ENCODE measurements at regions not wholly inside any gene's neighbourhood (a gene's known extent, or its start where the extent isn't known, plus 50 kb on each side); places are given as distances from the start of the nearest gene placed in this dataset.

DNA sequence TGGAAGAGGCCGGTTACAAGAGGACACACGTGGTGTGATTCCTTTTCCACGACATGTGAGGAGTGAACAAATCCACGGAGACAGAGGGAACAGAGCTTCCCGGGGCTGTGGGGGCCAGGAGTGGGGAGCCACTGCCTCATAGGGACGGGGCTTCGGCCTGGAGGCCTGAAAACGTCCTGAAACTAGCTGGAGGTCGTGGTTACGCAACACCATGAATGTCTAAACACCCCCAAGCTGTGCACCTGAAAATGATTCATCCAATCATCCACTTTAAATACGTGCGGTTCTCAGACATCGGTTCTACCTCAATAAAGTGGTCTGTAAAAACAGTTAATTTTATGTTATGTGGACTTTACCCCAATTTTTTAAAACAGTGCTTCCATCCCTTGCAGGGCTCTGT is 65.3 kb upstream of the PPP1R26 start:
- no peak for DNase-seq (ENCODE audit: extremely low read depth, low read depth)

DNA sequence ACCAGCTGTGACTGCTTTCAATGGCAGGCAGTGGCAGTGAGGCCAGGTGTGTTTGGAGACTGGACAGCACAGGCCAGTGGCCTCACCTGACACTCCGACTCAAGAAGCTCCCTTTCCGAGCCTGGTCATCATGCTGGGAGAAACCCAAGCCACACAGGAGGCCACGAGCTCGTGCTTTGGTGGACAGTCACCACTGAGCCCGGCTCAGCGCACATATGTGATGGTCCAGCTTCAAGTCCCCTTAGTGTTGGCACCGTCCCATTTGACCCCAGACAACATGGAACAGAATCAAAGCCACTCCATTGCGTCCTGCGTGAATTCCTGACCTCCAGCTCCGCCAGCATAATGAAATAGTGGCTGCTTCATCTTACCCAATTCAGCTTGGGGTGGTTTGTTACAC is 64.0 kb upstream of the PPP1R26 start:
- no peak for DNase-seq (ENCODE audit: extremely low read depth, low read depth)

DNA sequence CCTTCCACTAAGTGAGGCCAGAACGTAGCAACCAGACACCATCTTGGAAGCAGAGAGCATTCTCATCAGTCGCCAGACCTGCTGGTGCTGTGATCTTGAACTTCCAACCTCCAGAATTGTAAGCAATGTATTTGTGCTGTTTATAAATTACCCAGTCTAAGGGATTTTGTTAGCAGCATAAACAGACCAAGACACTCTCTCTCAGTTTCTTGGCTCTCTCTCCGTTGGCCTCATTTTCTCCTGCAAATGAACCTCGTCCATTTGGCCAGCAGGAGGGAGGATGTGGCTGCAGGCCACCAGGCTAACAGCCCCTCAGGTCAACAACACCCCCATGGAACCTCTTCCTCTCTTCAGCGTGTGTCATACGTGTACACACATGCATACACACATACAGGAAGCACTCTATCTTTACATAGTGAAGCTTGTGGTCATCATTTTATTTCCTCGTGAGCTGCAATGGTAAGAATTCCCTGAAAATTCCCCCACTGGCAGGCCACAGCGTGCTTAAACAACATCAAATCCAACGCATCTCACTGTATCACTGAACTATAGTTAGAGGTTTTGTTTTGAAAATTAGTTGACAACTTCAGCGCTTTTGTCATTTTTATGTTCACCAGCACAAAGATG is 62.8 kb upstream of the PPP1R26 start:
- no peak for DNase-seq (ENCODE audit: extremely low read depth, low read depth)

DNA sequence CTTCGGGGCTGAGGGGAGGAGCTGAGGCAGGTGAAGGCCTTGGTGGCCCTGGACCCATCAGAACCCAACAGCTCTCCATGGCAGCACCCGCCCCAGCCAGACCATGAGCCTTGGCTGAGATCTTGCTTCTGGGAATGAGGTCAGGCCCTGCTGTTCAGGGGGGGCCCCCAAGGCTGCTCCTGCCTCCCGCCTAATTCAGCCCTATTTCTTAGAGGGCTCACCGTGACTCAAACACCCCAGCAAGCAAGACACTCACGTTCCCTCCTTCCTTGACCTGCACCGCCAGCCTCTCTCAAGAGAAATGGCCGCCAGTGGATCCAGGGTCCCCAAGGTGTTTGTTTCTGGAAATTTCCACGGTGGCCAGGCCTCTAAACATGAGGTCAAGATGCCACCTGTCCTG is 61.4 kb upstream of the PPP1R26 start:
- DNase-seq (ENCODE audit: extremely low read depth, low read depth), result no peak

DNA sequence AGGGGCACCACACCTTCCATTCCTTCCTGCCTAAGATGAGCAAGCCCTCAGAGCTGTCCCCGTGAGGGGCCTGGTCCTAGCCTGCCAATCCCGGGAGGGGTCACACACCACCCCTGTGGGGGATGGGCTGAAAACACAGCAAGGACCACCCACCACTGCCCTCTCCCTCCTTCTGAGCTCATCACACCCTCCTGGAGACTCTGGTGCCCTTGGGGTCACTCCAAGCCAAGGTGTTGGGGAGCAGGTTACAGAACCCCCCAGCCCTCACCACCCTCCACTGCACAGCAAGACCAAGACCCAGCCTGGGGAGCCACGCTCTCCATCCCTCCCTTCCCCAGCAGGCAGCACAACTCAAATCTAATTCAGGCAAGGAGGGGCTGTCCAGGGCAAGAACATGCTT is 60.5 kb upstream of the PPP1R26 start:
- no peak for DNase-seq (ENCODE audit: extremely low read depth, low read depth)

DNA sequence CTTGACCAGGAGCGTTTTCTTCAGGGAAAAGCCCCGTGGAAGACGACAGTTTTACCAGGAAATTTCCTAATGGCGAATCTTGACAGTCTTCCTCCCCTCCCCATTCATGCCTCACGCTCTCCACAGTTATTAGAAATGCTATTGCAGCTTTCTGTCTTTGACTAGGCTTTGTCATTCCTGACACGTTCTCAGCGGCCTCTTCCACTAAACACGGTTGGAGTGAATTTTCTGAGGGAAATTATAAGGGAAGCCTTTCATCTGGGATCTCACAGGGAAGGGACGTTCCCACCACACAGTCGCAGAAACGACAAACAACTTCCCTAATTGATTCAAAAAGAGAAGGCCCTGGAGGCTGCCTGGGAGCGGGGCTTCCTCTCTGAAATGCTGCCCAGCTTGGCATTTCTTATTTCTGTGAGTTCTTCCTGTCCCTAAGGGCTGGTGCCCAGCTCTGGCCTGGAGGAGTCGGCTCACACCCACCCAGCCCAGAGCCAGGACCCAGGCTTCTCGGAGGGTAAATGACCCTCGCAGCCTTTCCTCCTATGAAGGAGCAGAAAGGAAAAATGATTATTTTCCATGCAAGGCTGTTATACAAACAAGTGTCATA is 57.1 kb upstream of the PPP1R26 start:
- DNase-seq (ENCODE audit: extremely low read depth, low read depth), result no peak

DNA sequence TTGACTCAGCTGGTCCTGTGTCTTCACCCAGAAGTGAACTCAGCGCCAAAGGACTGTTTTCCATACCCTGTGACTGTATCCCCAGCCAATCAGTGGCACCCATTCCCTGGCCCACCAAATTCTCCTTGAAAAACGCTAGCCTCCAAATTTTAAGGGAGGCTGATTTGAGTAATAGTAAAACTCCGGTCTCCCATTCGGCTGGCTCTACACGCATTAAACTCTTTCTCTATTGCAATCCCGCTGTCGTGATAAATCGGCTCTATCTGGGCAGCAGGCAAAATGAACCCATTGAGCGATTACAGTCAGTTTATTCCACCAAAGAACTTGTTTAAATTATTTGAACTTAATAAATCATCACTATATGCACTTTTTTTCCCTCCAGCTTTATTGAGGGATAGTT is 55.9 kb upstream of the PPP1R26 start:
- DNase-seq (ENCODE audit: extremely low read depth, low read depth), result no peak
